Common myeloid progenitor, CD34-positive (primary cell): ENCODE measurements at regions not wholly inside any gene's neighbourhood (a gene's known extent, or its start where the extent isn't known, plus 50 kb on each side); places are given as distances from the start of the nearest gene placed in this dataset.

ENCODE experiments used
- CTCF ChIA-PET: fragments of 350-600 bp; sonication (Branson Sonifier 250); formaldehyde crosslinking; loops from one replicate; lab custom pipeline; 2021; ENCODE audit warnings: antibody characterized with exemption; lab: Charles Lee
- POLR2A ChIA-PET: fragments of 350-600 bp; sonication (Branson Sonifier 250); formaldehyde crosslinking; loops from one replicate; lab custom pipeline; 2021; ENCODE audit warnings: antibody characterized with exemption; lab: Charles Lee
- DNase-seq, 3 donors: peaks; one replicate each; pipeline versions ENCODE4 v3.0.0 to v3.0.0-alpha.2; 2013
- H3K27ac ChIP-seq, 2 experiments: 1 replicate in 1 of 2; 2 replicates in 1 of 2; pipeline ENCODE4 v1.7.0; 2013; ENCODE audit warnings: inconsistent platforms in 2 of 2, low read length in 2 of 2, mild to moderate bottlenecking in 2 of 2, low read depth in 1 of 2, moderate library complexity in 1 of 2; ENCODE audit not compliant: severe bottlenecking in 2 of 2, insufficient read depth in 1 of 2, poor library complexity in 1 of 2
- H3K27me3 ChIP-seq, 5 experiments: replicated peaks in 2 of 5; 1 replicate in 3 of 5; 2 replicates in 2 of 5; pipeline versions ENCODE4 v1.6.1 to v1.7.0; 2013; ENCODE audit warnings: low read length in 4 of 5, mild to moderate bottlenecking in 2 of 5, moderate library complexity in 2 of 5, inconsistent platforms in 1 of 5; ENCODE audit not compliant: insufficient read depth in 5 of 5, control insufficient read depth in 4 of 5
- H3K36me3 ChIP-seq, 4 experiments: 1 replicate in 2 of 4; 2 replicates in 2 of 4; pipeline versions ENCODE4 v1.6.1 to v1.7.0; 2013; ENCODE audit warnings: low read length in 3 of 4, control low read depth in 1 of 4, mild to moderate bottlenecking in 1 of 4; ENCODE audit not compliant: control insufficient read depth in 4 of 4, insufficient read depth in 4 of 4
- H3K4me1 ChIP-seq, 4 experiments: 1 replicate in 3 of 4; 2 replicates in 1 of 4; pipeline versions ENCODE4 v1.6.1 to v1.7.1; 2013; ENCODE audit warnings: low read length in 3 of 4, mild to moderate bottlenecking in 3 of 4, control low read depth in 1 of 4, inconsistent platforms in 1 of 4, moderate library complexity in 1 of 4; ENCODE audit not compliant: control insufficient read depth in 4 of 4, insufficient read depth in 4 of 4; ENCODE audit errors: control extremely low read depth in 1 of 4
- H3K4me3 ChIP-seq, 7 experiments: 1 replicate in 4 of 7; 2 replicates in 3 of 7; pipeline versions ENCODE4 v1.5.1 to v1.7.0; 2013; ENCODE audit warnings: mild to moderate bottlenecking in 7 of 7, low read length in 6 of 7, moderate library complexity in 6 of 7, inconsistent platforms in 2 of 7, low read depth in 2 of 7, control low read depth in 1 of 7; ENCODE audit not compliant: insufficient read depth in 4 of 7, control insufficient read depth in 1 of 7; ENCODE audit errors: extremely low read depth in 1 of 7
- H3K9me3 ChIP-seq, 5 experiments: 1 replicate in 4 of 5; 2 replicates in 1 of 5; pipeline versions ENCODE4 v1.6.1 to v1.7.1; 2013; ENCODE audit warnings: low read length in 4 of 5, mild to moderate bottlenecking in 2 of 5, inconsistent platforms in 1 of 5, low read depth in 1 of 5, moderate library complexity in 1 of 5; ENCODE audit not compliant: control insufficient read depth in 4 of 5, insufficient read depth in 2 of 5; ENCODE audit errors: control extremely low read depth in 1 of 5
- WGBS: methylation state at CpG from one replicate; pipeline ENCODE4 v1.1.5; 2013; ENCODE audit not compliant: insufficient coverage; 5-methylcytosine and 5-hydroxymethylcytosine counted together

GRCh38 chr3:54028372-54028771 lies 94.0 kb upstream of the CACNA2D3 start:
- Histone ChIP-seq H3K27ac (no peak overlapping the region), H3K36me3 (no peaks in the 10 kb centered on the region), H3K27me3 (peaks cover 0 to 2% (median 0%) of the 10 kb centered on the region in 5 experiments), H3K4me1 (no peaks in the 10 kb centered on the region), H3K4me3 (no peak overlapping the region), H3K9me3 (no peaks in the 10 kb centered on the region)
- WGBS, result 94% methylated on average over 4 of the region's 5 CpGs
- ChIA-PET CTCF (no interaction called here), POLR2A (no interaction called here)
- no peak for DNase-seq

GRCh38 chr3:54026543-54026942 lies 95.8 kb upstream of the CACNA2D3 start:
- ChIA-PET CTCF (no interaction called here), POLR2A (no interaction called here)
- H3K27ac ChIP-seq, result no peak overlapping the region
- H3K4me3 ChIP-seq, result no peak overlapping the region
- peaks cover 0 to 2% (median 0%) of the 10 kb centered on the region in 5 experiments for H3K27me3 ChIP-seq
- H3K9me3 ChIP-seq, result no peaks in the 10 kb centered on the region
- no peak for DNase-seq
- no peaks in the 10 kb centered on the region for H3K36me3 ChIP-seq
- WGBS, result 100% methylated on average over 2 of the region's 2 CpGs
- no peaks in the 10 kb centered on the region for H3K4me1 ChIP-seq

- ChIA-PET CTCF (no interaction called here), POLR2A (no interaction called here)
- H3K4me3 ChIP-seq, result no peak overlapping the region
- H3K36me3 ChIP-seq, result no peaks in the 10 kb centered on the region
- WGBS, result 92% methylated on average over 3 of the region's 3 CpGs
- H3K9me3 ChIP-seq, result peaks cover 0 to 7% (median 0%) of the 10 kb centered on the region in 5 experiments
- no peaks in the 10 kb centered on the region for H3K4me1 ChIP-seq
- H3K27ac ChIP-seq, result no peak overlapping the region
- DNase-seq, result no peak
- peaks cover 0 to 4% (median 0%) of the 10 kb centered on the region in 5 experiments for H3K27me3 ChIP-seq
Measured at GRCh38 chr3:54021071-54021470, 101.3 kb upstream of the CACNA2D3 start.

GRCh38 chr3:54020436-54020835 lies 101.9 kb upstream of the CACNA2D3 start:
- POLR2A ChIA-PET, result no interaction called here
- no peak for DNase-seq
- Histone ChIP-seq H3K27me3 (peaks cover 0 to 4% (median 0%) of the 10 kb centered on the region in 5 experiments), H3K27ac (no peak overlapping the region), H3K4me3 (no peak overlapping the region), H3K4me1 (no peaks in the 10 kb centered on the region), H3K36me3 (no peaks in the 10 kb centered on the region), H3K9me3 (peaks cover 0 to 7% (median 0%) of the 10 kb centered on the region in 5 experiments)
- WGBS, result 89% methylated on average over 3 of the region's 3 CpGs
- CTCF ChIA-PET, result no interaction called here

GRCh38 chr3:54014067-54014466 lies 108.3 kb upstream of the CACNA2D3 start:
- peaks cover 0 to 7% (median 0%) of the 10 kb centered on the region in 5 experiments for H3K9me3 ChIP-seq
- POLR2A ChIA-PET, result no interaction called here
- CTCF ChIA-PET, result no interaction called here
- H3K27me3 ChIP-seq, result peaks cover 0 to 2% (median 0%) of the 10 kb centered on the region in 5 experiments
- H3K4me3 ChIP-seq, result no peak overlapping the region
- WGBS, result 91% methylated on average over 2 of the region's 3 CpGs
- no peaks in the 10 kb centered on the region for H3K36me3 ChIP-seq
- DNase-seq, result no peak
- H3K27ac ChIP-seq, result no peak overlapping the region
- no peaks in the 10 kb centered on the region for H3K4me1 ChIP-seq

GRCh38 chr3:54008744-54009143 lies 113.6 kb upstream of the CACNA2D3 start:
- POLR2A ChIA-PET, result interaction anchor here (0.6 kb wide), 1 partner anchor 395 kb away, joined by 4 read pairs; no protein-coding TSS in a partner anchor
- CTCF ChIA-PET, result no interaction called here
- no peaks in the 10 kb centered on the region for H3K36me3 ChIP-seq
- WGBS, result 50% methylated on average over 1 of the region's 2 CpGs
- no peak overlapping the region for H3K27ac ChIP-seq
- no peak for DNase-seq
- no peaks in the 10 kb centered on the region for H3K9me3 ChIP-seq
- H3K27me3 ChIP-seq, result peaks cover 0 to 2% (median 0%) of the 10 kb centered on the region in 5 experiments
- H3K4me3 ChIP-seq, result no peak overlapping the region
- no peaks in the 10 kb centered on the region for H3K4me1 ChIP-seq

- H3K27me3 ChIP-seq, result peaks cover 0 to 2% (median 0%) of the 10 kb centered on the region in 5 experiments
- POLR2A ChIA-PET, result no interaction called here
- no peak overlapping the region for H3K4me3 ChIP-seq
- no peaks in the 10 kb centered on the region for H3K9me3 ChIP-seq
- no peaks in the 10 kb centered on the region for H3K4me1 ChIP-seq
- CTCF ChIA-PET, result no interaction called here
- no peak overlapping the region for H3K27ac ChIP-seq
- 91% methylated on average over 6 of the region's 6 CpGs for WGBS
- H3K36me3 ChIP-seq, result no peaks in the 10 kb centered on the region
- DNase-seq, result no peak
Measured at GRCh38 chr3:54008099-54008498, 114.3 kb upstream of the CACNA2D3 start.
